Ammon's horn (tissue), 1 donor: ENCODE measurements at regions not wholly inside any gene's neighbourhood (a gene's known extent, or its start where the extent isn't known, plus 50 kb on each side); places are given as distances from the start of the nearest gene placed in this dataset.

Experiments used
- DNase-seq: peaks from one replicate; pipeline ENCODE4 v3.0.0-alpha.2; 2016; ENCODE audit warnings: low spot score

DNA sequence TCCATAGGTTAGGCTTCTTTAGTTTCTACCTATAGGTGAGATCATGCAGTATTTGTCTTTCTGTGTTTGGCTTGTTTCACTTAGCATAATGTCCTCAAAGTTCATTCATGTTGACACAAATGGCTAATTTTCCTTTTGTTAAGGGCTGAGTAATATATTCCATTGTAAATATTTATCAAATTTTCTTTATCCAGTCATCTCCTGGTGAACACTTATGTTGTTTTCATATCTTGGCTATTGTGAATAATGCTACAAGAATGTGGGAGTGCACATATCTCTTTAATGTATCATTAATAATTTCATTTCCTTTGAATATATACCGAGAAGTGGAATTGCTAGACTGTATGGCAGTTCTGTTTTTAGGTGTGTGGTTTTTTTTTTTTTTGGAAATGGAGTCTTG lies 250.9 kb upstream of the SEMA6D start:
- DNase-seq = no peak

DNA sequence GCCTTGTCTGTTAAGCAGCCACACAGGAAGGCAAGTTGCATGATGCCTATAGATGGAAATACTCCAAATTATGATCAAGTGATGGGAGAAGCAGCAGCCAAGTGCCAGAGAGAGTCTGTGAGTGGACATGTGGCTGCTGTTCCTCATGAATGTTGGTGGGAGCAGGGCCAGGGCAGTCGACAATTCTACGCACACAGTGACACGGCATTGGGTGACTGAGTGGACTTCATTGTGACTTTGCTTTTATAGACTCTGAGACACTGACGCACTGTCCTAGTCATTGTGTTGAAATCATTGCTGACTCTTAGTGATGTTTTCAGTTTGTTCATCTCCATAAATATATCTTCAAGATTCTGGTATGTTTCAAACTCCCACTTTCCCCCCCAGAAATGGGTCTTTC lies 246.3 kb upstream of the SEMA6D start:
- no peak for DNase-seq

DNA sequence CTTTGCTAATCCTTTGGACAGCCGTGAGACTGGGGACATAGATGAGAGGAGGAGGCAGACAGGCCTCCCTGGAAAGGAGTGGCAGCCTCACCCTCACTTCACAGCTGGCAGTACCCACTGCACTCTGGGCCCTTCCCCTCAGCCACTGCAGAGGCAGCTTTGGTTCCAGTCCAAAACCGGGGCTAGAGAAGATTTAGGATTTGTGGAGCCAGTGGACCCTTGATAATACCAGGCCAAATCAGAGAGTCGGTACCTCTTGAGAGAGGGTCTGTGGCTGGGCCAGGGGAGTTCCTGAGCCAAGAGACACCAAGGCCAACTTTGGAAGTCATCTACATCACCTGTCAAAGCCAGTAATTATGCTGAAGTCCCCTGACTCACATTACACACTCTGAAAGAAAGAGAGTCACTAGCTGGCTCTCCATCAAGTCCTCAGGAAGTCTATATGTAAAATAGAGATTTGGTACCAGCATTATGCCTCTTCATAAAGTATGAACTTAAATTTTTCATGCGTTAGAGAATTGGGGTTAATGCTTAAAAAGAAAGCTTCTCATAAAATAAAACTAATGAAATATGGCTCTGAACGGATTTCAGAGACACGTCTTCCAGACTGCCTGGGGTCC lies 244.1 kb upstream of the SEMA6D start:
- no peak for DNase-seq

DNA sequence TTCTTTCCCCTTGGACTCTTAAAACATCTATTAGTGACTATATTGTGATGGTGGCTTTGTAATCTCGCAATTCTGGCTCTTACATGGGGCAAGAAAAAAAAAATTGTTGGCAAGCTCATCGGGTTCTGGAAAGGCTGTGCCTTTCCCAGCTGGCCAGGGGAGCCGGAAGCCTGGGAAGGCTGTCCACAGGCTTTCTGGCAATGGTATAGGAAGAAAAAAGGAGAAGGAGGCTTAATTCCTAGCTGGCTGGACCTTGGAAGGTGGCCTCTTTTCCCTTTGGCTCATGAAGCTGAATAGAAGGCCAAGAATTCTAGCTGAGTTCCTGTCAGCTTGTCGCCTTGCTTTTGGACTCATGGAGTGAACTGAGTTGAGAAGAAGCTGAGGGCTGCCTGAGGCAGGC lies 243.5 kb upstream of the SEMA6D start:
- DNase-seq = peak; percentile 68

DNA sequence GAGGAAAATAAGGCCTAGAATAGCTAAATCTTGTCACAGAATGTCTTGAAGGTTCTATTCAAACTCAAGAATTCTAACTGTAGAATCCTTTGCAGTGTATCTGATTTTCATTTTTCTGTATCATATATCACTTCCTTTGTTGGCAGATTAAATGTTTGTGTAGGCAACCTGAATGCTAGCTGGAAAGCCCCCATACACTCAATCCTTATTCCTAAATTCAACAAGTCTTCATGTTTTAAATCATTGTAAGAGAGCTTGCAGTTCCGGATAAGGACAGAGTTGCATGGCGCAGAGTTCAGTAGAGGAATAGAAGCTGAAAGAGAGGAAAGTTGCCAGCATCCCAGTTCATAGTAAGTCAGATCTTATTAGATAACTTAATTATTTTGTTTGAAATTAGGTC lies 242.0 kb upstream of the SEMA6D start:
- DNase-seq = no peak

DNA sequence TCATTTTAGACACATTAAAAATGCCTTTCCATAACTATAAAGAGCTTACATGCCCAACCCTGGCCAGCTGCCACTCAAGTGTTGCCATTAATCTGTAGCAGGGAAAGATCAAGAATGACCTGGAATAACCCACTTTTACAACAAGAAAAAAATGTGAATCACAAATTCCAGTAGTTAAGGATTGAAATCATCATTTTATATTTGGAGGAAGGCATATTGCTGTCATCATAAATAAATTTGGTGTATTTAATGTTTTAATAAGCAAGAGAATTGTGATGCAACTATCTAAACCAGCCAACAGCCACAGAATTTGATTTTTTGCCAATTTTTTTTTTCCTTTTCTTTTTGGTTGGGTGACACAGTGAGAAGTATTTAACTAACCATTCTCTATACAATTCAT lies 240.0 kb upstream of the SEMA6D start:
- no peak for DNase-seq

DNA sequence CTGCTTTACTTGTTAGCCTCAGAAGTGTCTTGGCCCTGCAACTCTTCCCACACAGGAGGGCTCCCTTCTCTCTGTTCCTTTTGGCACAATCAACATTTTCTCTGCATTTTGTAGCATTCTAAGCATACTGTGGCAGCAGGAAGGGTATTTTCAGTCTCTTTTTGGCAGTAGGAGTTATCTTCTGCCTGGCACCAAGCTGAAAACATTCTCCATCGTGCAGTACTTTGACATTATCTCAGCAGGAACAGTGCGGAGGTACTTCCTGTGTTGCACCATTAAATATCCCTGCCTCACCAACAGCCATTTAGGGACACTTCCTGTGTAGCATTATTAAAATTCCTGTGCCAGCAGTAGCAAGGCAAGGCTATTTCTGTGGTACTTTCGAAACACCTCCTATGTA lies 233.2 kb upstream of the SEMA6D start:
- no peak for DNase-seq

DNA sequence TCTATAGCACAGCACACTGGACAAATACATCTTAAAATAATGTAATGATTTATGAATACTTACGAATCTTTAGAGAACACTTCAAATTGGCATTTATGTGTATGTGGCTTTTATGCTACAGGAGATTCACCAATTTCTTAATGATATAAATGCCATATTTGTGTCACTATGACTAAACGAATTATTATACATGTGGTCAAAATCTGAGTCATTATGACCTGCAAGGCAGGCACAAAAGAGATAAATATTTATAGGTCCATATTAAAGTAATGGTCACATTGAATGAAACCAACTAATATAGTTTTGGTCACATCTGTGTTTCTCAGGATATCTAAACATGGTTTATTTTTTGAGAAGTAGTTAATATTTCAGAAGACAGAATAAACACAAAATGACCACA lies 232.3 kb upstream of the SEMA6D start:
- no peak for DNase-seq

DNA sequence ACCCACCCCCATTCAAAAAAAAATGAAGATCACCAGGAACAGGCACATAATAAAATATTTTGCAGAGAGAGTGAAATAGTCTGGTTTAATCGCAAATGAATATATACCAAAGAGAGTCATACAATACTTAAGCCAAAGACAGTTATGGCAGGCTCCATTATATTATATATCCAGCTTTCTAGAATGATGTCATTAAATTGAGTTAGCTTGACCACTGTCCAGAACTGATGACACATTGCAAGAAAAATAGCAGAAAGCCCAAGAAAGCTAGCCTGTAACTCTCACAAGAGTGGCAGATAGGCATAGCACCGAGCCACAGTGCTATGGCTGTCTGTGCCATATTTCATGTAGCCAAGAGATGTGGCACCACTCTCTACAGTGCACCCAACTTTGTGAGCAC lies 231.9 kb upstream of the SEMA6D start:
- DNase-seq = no peak

DNA sequence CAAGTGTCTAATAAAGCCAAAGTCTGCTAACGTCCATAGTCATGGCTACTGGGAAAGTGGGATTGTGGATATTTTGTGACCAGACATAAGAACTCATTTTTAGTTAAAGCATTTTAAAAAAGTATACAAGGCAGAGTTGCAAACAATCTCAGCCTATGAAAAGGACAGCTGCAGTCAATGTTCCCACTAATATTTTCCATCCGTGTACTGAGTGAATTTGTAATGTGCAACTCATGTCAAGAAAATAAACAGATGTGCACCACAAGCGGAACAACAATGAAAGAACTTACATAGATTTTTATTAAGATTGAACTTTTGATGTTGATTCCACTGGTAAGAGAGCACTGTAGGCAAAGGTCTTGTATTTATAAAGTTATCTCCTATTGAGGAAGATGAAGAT lies 231.3 kb upstream of the SEMA6D start:
- DNase-seq = no peak

DNA sequence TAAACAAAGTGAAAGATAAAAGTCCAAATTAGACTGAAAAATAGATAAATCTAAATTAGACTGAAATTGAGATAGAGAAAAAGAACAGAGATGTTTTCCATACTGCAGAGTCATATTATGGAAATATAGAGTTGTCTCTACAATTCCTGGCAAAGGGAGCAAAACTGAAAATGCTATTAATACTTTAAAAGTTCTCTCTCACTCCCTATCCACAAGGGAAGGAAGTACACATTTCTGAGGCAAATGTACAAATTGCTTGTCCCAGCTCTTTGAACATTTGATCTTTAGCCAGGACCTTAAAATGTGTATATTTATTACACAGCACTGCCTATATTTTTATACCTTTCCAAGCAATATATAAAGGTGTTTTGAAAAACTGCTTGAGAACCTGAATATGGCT lies 225.1 kb upstream of the SEMA6D start:
- no peak for DNase-seq

DNA sequence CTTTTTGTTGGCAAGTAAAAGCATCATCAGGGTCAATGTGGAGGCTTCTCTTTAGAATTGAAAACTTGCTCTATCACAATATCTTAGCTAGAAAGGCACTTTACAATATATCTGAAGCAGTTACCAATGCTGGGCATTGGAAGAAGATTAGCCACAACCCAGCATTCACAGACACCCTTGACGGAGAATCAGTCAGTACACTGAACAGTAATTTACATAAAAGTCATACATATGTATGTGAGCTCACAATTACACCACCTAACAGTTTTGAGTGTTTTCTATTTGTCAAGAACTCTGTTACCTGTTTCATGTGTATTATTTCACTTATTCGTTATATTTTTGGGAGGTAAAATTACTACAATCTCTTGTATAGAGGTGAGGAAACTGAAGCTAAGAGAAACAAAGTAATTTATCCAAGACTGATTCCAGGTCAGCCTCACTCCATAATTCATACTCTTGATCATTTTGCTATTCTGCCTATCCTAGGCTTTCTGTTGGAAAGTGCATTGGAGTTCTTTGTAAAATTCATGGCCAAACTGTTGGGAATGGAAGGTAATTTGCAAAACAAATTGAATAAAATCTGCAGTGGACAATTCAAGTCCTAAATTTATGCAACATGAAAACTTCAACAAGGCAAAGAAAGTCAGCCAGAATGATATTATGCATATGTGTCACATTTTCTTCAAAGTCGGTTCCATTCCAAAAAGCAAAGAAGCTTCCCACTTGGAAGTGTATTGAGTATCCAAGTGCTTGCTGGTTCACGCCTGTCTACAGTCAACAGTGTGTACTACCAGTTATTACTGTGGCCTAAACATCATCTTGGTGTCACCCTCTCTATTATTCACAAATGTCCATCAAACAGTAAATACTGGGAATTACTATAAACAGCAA lies 223.7 kb upstream of the SEMA6D start:
- no peak for DNase-seq

DNA sequence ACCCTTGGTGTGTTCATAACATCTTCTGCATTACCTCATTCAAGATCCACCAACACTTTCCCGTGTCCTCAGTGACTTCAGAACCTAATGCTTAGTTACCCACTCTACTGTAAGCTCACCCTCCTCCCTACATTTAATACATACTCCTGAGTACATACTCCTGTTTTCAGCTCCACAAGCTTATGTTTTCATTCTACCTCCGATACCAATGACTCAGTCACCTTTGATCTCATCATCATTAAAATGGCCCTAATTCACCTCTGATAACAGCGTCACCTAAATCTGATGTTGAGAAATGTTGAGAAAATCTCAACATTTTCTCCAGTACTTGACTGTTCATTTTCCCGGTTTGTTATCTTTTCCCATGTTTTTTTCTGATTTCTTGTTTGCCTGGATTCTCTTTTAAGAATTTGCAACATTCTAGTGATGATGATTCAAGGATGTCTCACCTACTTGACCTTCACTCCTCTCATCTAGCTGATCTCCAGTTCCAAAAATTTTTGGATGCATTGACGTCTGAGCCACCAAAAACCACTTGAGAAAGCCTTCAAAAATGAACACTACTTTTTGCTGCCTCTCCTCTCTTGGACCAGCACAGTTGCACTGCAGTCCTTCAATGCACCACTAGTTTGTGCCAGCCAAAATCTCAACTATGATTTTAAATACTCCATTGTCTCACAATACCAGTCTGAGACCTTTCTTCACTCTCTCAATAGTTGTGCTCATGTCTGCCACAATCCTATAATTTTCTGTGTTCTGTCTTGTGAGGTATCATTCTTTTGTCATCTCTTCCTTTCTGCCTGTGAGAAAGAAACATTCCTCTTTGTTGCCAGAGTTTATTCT lies 220.7 kb upstream of the SEMA6D start:
- no peak for DNase-seq

DNA sequence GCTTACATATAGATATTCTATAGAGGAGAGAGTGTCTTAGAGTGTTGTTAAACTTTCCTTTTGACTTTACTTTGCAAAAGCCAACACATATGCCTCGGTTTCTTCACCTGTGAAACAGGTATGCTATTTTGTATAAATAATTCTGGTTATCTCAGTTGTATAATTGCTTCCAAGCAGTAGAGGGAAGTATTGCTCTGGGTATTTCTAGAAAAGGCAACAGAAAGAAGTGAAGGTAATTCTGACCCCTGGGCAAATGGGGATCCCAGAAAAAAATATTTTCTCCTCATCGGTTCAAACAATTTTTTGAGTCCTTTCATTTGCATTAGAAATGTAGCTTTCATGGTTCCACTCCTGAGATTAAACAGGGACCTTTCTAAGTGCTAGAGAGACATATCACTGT lies 216.5 kb upstream of the SEMA6D start:
- no peak for DNase-seq

DNA sequence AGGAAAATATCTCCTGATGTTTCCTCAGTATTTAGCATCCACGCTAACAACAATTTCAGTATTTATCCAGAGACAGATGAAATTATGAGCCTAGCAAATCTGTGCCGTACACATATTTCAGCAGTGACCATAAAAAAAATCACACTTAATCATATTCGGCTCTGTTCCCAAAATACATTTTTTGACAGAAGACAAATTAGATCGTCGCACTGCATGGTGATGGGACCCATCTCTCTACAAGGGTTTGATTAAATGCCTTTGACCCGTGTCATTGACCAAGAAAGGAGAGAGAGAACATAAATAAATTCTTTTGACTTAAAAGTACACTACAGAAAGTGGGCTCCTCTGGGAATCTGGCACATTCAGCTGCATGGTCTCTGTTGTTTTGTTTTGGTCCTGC lies 215.3 kb upstream of the SEMA6D start:
- no peak for DNase-seq

DNA sequence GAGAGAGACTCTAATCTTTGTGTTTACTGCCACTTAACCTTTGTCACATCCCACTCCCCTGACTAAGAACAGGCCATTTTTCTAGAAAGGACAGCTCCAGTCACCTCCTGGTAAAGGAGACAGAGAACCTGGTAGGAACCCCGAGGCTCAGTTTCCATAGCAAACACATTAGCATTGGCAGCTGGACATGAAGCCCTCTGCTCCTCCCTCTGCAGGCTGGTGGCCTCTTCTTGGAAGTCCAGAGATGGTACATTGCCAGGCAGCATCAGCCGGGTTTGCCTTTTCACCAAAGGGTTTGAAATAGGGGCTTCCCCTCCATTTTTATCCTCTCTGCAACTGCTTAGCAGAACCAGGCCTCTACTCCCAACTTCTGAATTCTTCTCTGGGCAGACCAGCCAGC lies 213.4 kb upstream of the SEMA6D start:
- DNase-seq = peak; percentile 29

DNA sequence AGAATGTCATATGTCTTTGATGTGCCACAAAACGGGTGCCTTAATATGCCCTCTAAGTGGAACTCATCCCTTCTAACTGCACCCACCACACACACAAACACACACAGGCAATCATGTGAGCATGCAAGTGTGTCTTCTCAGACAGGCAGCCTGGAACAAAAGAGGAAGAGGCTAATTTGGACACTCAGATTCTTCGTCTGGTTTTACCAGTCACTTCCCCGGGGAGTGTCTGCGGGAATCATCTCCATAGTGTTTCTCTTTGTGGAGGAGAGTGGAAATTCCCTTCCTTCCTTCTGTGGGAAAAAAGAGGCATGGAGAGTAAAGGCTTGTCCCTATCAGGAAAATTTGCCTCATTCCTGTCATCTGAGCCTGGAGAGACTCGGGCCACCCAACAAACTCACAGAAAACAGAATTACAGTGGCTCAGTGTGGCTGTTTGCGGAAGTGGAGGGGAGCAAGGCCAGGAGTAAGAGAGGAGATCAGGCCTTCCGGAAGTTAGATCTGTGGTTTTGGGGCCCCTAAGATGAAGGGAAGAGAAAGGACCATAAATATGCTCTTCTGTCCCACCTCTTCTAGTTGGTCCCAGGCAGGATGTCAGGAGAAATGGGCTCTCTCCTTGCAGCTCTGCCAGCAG lies 212.6 kb upstream of the SEMA6D start:
- peak; percentile 61 for DNase-seq

DNA sequence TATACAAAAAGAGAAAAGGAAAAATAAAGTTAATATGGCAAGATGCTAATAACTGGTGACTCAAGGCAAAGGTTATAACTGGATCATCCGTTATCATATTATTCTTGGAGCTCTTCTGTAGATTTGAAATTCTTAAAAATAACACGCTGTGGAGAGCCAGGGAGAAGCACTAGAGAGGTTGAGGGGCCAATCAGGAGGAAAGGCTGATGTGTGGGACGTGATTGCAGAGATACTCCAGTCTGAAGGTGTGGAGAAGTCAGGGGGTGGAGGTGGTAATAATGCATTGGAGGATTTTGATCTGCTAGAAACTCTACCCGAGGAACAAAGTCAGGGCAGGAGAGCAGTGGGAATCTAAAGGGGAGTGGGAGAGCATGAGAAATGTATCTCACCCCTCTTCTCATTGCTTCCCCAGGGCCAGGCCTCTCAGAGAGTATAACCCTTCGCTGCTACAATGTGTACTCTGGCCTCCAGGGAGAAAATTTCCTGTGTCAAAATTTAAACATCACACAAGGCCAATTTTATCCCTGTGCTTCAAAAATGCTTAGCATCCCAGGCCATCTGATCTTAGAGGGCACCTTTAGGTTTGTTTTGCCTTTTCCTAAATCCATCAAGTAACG lies 211.5 kb upstream of the SEMA6D start:
- no peak for DNase-seq

DNA sequence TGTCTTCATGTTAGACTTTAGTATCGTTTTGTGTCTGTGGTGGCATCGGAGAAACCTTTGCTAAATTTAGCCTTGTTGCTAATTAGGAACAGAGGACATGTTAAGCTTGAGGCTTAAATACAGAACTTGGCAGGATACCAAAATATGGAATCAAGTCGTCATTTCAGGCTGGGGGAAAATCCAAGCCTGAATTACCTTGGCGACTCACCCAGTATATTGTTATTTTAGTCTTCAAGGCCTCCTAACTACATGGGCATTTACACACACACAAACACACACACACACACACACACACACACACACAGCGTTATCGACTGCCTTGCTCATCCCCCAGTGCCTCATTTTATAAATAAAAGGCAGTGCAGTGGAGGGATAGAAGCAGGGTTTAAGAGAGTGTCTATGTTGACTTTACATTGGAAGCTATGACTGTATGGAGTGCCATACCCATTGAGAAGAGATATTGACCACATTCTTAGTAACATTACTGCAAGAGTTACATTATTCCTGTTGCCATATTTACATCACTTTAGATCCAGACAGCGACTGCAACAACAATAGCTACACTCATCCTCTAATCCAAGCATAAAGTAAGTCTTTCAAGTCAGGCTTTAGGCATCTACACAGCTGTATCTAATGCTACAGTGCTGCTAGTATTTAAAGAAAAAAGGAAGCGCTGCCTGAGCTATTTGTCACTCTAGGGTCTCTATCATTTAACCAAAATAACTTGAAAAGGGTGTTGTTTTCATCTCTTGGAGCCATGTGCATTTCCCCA lies 210.8 kb upstream of the SEMA6D start:
- no peak for DNase-seq

DNA sequence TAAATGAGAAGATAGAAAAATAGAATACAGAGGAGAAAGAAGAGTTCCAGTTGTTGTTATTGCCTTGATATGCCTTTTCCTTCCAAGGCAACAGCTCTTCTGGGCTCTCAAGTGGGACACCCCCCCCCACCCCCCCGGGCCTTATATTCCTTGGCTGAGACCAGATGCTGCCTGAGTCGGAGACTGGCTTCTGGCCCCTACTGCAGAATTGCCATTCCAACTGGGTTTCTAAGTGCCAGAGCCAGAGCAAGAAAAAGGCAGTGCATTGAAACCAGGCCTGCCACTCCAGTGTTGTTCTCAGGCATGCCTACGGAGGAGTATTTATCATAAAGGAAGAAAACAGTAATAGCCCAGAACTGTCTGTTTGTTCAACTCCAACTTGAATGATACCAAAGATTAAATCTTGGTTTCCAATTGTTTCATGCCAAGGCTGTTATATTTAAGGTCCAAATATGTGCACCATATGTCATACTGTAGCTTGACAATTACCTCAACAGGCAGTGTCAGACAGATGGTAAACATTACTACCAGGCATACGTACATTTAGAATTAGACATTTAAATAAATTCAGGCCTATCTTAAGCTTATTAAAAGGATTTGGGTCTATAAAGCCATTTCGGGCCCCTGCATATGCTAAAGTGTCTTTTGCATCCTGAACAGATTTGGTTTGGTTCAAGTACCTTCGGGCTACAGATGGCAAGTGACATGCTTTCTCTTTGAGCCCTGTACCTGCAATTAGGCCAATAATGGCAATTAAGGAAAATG lies 209.9 kb upstream of the SEMA6D start:
- DNase-seq = peak; percentile 16
